ENCODE measurements at regions not wholly inside any gene's neighbourhood (a gene's known extent, or its start where the extent isn't known, plus 50 kb on each side); places are given as distances from the start of the nearest gene placed in this dataset.
"Not testable (repeated sequence)": the region's sequence is repeated elsewhere in the genome, so short reads cannot be mapped to it uniquely, and the experiment has no call there.

GRCh38 chr6:147674794-147675193 lies 166.3 kb downstream of the SAMD5 start:
- no peak for DNase-seq

GRCh38 chr6:147675281-147675680 lies 166.8 kb downstream of the SAMD5 start:
- DNase-seq: no peak

GRCh38 chr6:147676495-147677199 lies 168.2 kb downstream of the SAMD5 start:
- DNase-seq: no peak

- no peak for DNase-seq
These were observed 169.2 kb downstream of the SAMD5 start for GRCh38 chr6:147677647-147678046.

- no peak for DNase-seq
These were observed 169.8 kb downstream of the SAMD5 start for GRCh38 chr6:147678253-147678652.

- DNase-seq: no peak
These were observed 176.4 kb downstream of the SAMD5 start for GRCh38 chr6:147684906-147685305.

- no peak for DNase-seq
These were observed 180.9 kb downstream of the SAMD5 start for GRCh38 chr6:147689398-147689797.

GRCh38 chr6:147691446-147691845 lies 183.0 kb downstream of the SAMD5 start:
- DNase-seq: no peak

- no peak for DNase-seq
These were observed 184.7 kb downstream of the SAMD5 start for GRCh38 chr6:147693181-147693580.

- DNase-seq: not testable (repeated sequence)
These were observed 186.1 kb downstream of the SAMD5 start for GRCh38 chr6:147694556-147694955.

GRCh38 chr6:147695819-147696218 lies 187.3 kb downstream of the SAMD5 start:
- DNase-seq: no peak

- DNase-seq: no peak
These were observed 190.7 kb downstream of the SAMD5 start for GRCh38 chr6:147699140-147699539.

- no peak for DNase-seq
These were observed 191.1 kb downstream of the SAMD5 start for GRCh38 chr6:147699637-147700036.

GRCh38 chr6:147700436-147701209 lies 192.1 kb downstream of the SAMD5 start:
- no peak for DNase-seq

GRCh38 chr6:147704691-147705090 lies 196.2 kb downstream of the SAMD5 start:
- DNase-seq: no peak

GRCh38 chr6:147707524-147707923 lies 199.0 kb downstream of the SAMD5 start:
- DNase-seq: no peak

GRCh38 chr6:147708170-147708569 lies 199.7 kb downstream of the SAMD5 start:
- no peak for DNase-seq

- no peak for DNase-seq
These were observed 201.1 kb downstream of the SAMD5 start for GRCh38 chr6:147709396-147710272.

- DNase-seq: no peak
These were observed 202.4 kb downstream of the SAMD5 start for GRCh38 chr6:147710890-147711289.

- no peak for DNase-seq
These were observed 203.0 kb downstream of the SAMD5 start for GRCh38 chr6:147711476-147711875.

GRCh38 chr6:147712841-147713240 lies 204.4 kb downstream of the SAMD5 start:
- no peak for DNase-seq

- DNase-seq: no peak
These were observed 206.5 kb downstream of the SAMD5 start for GRCh38 chr6:147715035-147715434.

- DNase-seq: peak in 1 of 2 experiments; percentile 2
These were observed 207.9 kb downstream of the SAMD5 start for GRCh38 chr6:147716434-147716833.
